T47D (cell line): ENCODE measurements at regions not wholly inside any gene's neighbourhood (a gene's known extent, or its start where the extent isn't known, plus 50 kb on each side); places are given as distances from the start of the nearest gene placed in this dataset.

Source experiments
- DNase-seq, 2 experiments: peaks; one replicate each; pipeline versions ENCODE4 v3.0.0 to v3.0.0-alpha.2; 2011 to 2012; ENCODE audit warnings: low read depth in 1 of 2, low spot score in 1 of 2
- JUND ChIP-seq: IDR thresholded peaks from 2 replicates; pipeline ENCODE4 v1.6.1; 2012; ENCODE audit warnings: low read depth
- in situ Hi-C: cut with HindIII; loops from 2 replicates; pipeline ENCODE4 v1.10.0; 2016; ENCODE audit warnings: low sequenced_read_pairs, low pct_unique_long_range_greater_than_20kb

- in situ Hi-C loops = no loop called here
- DNase-seq = no peak
- no peak for TF ChIP-seq JUND
Observed at GRCh38 chr3:115321400-115321805, 174.3 kb upstream of the ZBTB20 start.

GRCh38 chr3:115322901-115323300 is 175.8 kb upstream of the ZBTB20 start:
- DNase-seq = no peak
- in situ Hi-C loops = no loop called here
- TF ChIP-seq JUND = no peak

- in situ Hi-C loops = no loop called here
- DNase-seq = no peak
- TF ChIP-seq JUND = no peak
Observed at GRCh38 chr3:115323380-115323779, 176.3 kb upstream of the ZBTB20 start.

GRCh38 chr3:115324056-115324455 is 177.0 kb upstream of the ZBTB20 start:
- no peak for DNase-seq
- TF ChIP-seq JUND = no peak
- in situ Hi-C loops = no loop called here

GRCh38 chr3:115325539-115325938 is 178.5 kb upstream of the ZBTB20 start:
- DNase-seq = peak; percentile 18 to 62
- in situ Hi-C loops = no loop called here
- no peak for TF ChIP-seq JUND

GRCh38 chr3:115330430-115330829 is 183.3 kb upstream of the ZBTB20 start:
- in situ Hi-C loops = no loop called here
- no peak for TF ChIP-seq JUND

GRCh38 chr3:115332998-115333397 is 185.9 kb upstream of the ZBTB20 start:
- TF ChIP-seq JUND = no peak
- in situ Hi-C loops = no loop called here
- DNase-seq = no peak

More at GRCh38 chr3:115330430-115330829, 183.3 kb upstream of the ZBTB20 start:
- DNase-seq = no peak

- no peak for TF ChIP-seq JUND
- in situ Hi-C loops = no loop called here
- no peak for DNase-seq
Observed at GRCh38 chr3:115336836-115337235, 189.7 kb upstream of the ZBTB20 start.

- DNase-seq = no peak
- TF ChIP-seq JUND = no peak
- in situ Hi-C loops = no loop called here
Observed at GRCh38 chr3:115340586-115340985, 193.5 kb upstream of the ZBTB20 start.

GRCh38 chr3:115341208-115341607 is 194.1 kb upstream of the ZBTB20 start:
- in situ Hi-C loops = no loop called here
- no peak for DNase-seq
- TF ChIP-seq JUND = no peak

- DNase-seq = no peak
- in situ Hi-C loops = no loop called here
- TF ChIP-seq JUND = no peak
Observed at GRCh38 chr3:115347737-115348136, 200.6 kb upstream of the ZBTB20 start.

- no peak for DNase-seq
- TF ChIP-seq JUND = no peak
- in situ Hi-C loops = no loop called here
Observed at GRCh38 chr3:115348412-115348811, 201.3 kb upstream of the ZBTB20 start.

GRCh38 chr3:115348951-115349745 is 202.1 kb upstream of the ZBTB20 start:
- no peak for TF ChIP-seq JUND
- no peak for DNase-seq
- in situ Hi-C loops = no loop called here

GRCh38 chr3:115350606-115351005 is 203.5 kb upstream of the ZBTB20 start:
- in situ Hi-C loops = no loop called here
- TF ChIP-seq JUND = no peak
- no peak for DNase-seq
